Large intestine (tissue), 3 donors: ENCODE measurements at regions not wholly inside any gene's neighbourhood (a gene's known extent, or its start where the extent isn't known, plus 50 kb on each side); places are given as distances from the start of the nearest gene placed in this dataset.
A peak's percentile ranks its signal among the peaks of the same experiment; 100 is the strongest.
"Not testable (repeated sequence)": the region's sequence is repeated elsewhere in the genome, so short reads cannot be mapped to it uniquely, and the experiment has no call there.

ENCODE experiments used
- DNase-seq, 2 donors: peaks; one replicate each; pipeline versions ENCODE4 v3.0.0 to v3.0.0-alpha.2; 2013
- H3K27ac ChIP-seq: one replicate; pipeline ENCODE4 v1.5.1; 2013; ENCODE audit warnings: low read length
- H3K27me3 ChIP-seq: 2 replicates; pipeline ENCODE4 v1.6.1; 2013; ENCODE audit warnings: low read length; ENCODE audit not compliant: control insufficient read depth, insufficient read depth
- H3K36me3 ChIP-seq: 2 replicates; pipeline ENCODE4 v1.6.1; 2013; ENCODE audit warnings: low read length; ENCODE audit not compliant: control insufficient read depth, insufficient read depth
- H3K4me1 ChIP-seq: one replicate; pipeline ENCODE4 v1.6.1; 2013; ENCODE audit warnings: low read length; ENCODE audit not compliant: control insufficient read depth, insufficient read depth
- H3K4me3 ChIP-seq: one replicate; pipeline ENCODE4 v1.5.1; 2013; ENCODE audit warnings: low read length
- H3K9me3 ChIP-seq: one replicate; pipeline ENCODE4 v1.6.1; 2013; ENCODE audit warnings: mild to moderate bottlenecking, low read depth, low read length, moderate library complexity; ENCODE audit not compliant: control insufficient read depth
- WGBS: methylation state at CpG from one replicate; pipeline ENCODE4 v1.1.5; 2013; ENCODE audit warnings: low lambda C conversion rate; ENCODE audit not compliant: insufficient coverage; 5-methylcytosine and 5-hydroxymethylcytosine counted together

- no peak overlapping the region for H3K4me3 ChIP-seq
- no peaks in the 10 kb centered on the region for H3K9me3 ChIP-seq
- no peaks in the 10 kb centered on the region for H3K27me3 ChIP-seq
- DNase-seq: no peak
- H3K4me1 ChIP-seq: no peaks in the 10 kb centered on the region
- H3K36me3 ChIP-seq: no peaks in the 10 kb centered on the region
- no CpG with 5 or more reads among the region's 7 CpGs for WGBS
- no peak overlapping the region for H3K27ac ChIP-seq
These were observed 192.6 kb upstream of the IRX4 start for GRCh38 chr5:2075365-2075764.

DNA sequence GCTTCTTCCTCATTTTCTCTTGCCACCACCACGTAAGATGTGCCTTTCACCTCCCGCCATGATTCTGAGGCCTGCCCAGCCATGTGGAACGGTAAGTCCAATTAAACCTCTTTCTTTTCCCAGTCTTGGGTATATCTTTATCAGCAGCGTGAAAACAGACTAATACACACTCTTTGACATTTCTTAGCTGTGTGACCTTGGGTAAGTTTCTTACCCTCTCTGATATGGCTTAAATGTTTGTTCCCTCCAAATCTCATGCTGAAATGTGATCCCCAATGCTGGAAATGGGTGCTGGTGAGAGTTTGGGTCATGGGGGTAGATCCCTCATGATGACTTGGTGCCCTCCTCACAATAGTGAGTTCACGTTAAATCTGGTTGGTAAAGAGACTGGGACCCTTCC lies 188.8 kb upstream of the IRX4 start:
- Histone ChIP-seq H3K27me3 (no peaks in the 10 kb centered on the region), H3K4me3 (no peak overlapping the region), H3K36me3 (no peaks in the 10 kb centered on the region), H3K9me3 (no peaks in the 10 kb centered on the region), H3K27ac (no peak overlapping the region), H3K4me1 (no peaks in the 10 kb centered on the region)
- no peak for DNase-seq
- 80% methylated on average over 1 of the region's 5 CpGs for WGBS

DNA sequence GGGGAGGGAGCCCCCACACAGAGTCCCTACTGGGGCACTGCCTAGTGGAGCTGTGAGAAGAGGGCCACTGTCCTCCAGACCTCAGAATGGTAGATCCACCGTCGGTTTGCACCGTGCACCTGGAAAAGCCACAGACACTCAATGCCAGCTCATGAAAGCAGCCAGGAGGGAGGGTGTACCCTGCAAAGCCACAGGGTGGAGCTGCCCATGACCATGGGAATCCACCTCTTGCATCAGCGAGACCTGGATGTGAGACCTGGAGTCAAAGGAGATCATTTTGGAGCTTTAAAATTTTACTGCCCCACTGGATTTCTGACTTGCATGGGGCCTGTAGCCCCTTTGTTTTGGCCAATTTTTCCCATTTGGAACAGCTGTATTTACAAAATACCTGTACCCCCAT lies 188.1 kb upstream of the IRX4 start:
- not testable (repeated sequence) for H3K27ac ChIP-seq, H3K4me3 ChIP-seq, H3K4me1 ChIP-seq, H3K9me3 ChIP-seq, DNase-seq, H3K36me3 ChIP-seq, H3K27me3 ChIP-seq
- no CpG with 5 or more reads among the region's 4 CpGs for WGBS

DNA sequence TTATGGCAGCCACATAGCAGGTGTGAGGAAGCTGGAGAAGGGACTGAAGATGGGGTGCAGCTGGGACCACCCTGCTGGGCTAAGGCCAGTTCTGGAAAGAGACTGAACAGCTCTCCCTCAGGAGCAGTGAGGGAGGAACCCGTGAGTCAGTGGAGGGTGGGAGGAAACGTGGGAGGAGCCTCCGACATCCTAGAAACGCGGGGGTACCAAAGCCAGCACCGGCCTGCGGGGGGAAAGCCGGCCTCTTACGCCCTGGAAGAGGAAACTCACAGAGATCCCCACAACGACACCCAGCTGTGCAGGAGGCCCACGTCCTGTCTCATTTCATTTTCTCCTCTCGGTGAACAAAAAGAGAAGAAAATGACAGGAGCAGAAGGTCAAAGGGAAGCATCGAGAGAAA lies 185.8 kb upstream of the IRX4 start:
- 65% methylated on average over 2 of the region's 13 CpGs for WGBS
- DNase-seq: no peak

GRCh38 chr5:2066373-2066772 lies 183.6 kb upstream of the IRX4 start:
- Histone ChIP-seq H3K9me3 (no peaks in the 10 kb centered on the region), H3K4me1 (no peaks in the 10 kb centered on the region), H3K27ac (no peak overlapping the region), H3K4me3 (no peak overlapping the region), H3K36me3 (no peaks in the 10 kb centered on the region), H3K27me3 (no peaks in the 10 kb centered on the region)
- 60% methylated on average over 1 of the region's 17 CpGs for WGBS
- no peak for DNase-seq

More for the DNA sequence above, 185.8 kb upstream of the IRX4 start:
- Histone ChIP-seq H3K27ac (no peak overlapping the region), H3K9me3 (no peaks in the 10 kb centered on the region), H3K4me1 (no peaks in the 10 kb centered on the region), H3K27me3 (no peaks in the 10 kb centered on the region), H3K4me3 (no peak overlapping the region), H3K36me3 (no peaks in the 10 kb centered on the region)

- not testable (repeated sequence) for DNase-seq, H3K4me1 ChIP-seq, H3K36me3 ChIP-seq, H3K9me3 ChIP-seq, H3K4me3 ChIP-seq, H3K27ac ChIP-seq, H3K27me3 ChIP-seq
- no CpG with 5 or more reads among the region's 2 CpGs for WGBS
These were observed 180.7 kb upstream of the IRX4 start for GRCh38 chr5:2063380-2063779.

- DNase-seq: no peak
- Histone ChIP-seq H3K27me3 (peaks cover 3% of the 10 kb centered on the region), H3K27ac (no peak overlapping the region), H3K9me3 (no peaks in the 10 kb centered on the region), H3K4me3 (no peak overlapping the region), H3K4me1 (no peaks in the 10 kb centered on the region), H3K36me3 (no peaks in the 10 kb centered on the region)
- WGBS: no CpG with 5 or more reads among the region's 13 CpGs
These were observed 170.0 kb upstream of the IRX4 start for GRCh38 chr5:2052687-2053086.

GRCh38 chr5:2049876-2050275 lies 167.2 kb upstream of the IRX4 start:
- Histone ChIP-seq H3K4me1 (no peaks in the 10 kb centered on the region), H3K4me3 (no peak overlapping the region), H3K27me3 (peaks cover 3% of the 10 kb centered on the region), H3K9me3 (no peaks in the 10 kb centered on the region), H3K36me3 (no peaks in the 10 kb centered on the region), H3K27ac (no peak overlapping the region)
- WGBS: no CpG with 5 or more reads among the region's 2 CpGs
- peak in 1 of 2 donors; percentile 6 for DNase-seq

GRCh38 chr5:2048664-2049063 lies 165.9 kb upstream of the IRX4 start:
- no peaks in the 10 kb centered on the region for H3K9me3 ChIP-seq
- peaks cover 3% of the 10 kb centered on the region for H3K27me3 ChIP-seq
- DNase-seq: no peak
- no peak overlapping the region for H3K4me3 ChIP-seq
- H3K27ac ChIP-seq: no peak overlapping the region
- WGBS: 86% methylated on average over 1 of the region's 9 CpGs
- H3K4me1 ChIP-seq: no peaks in the 10 kb centered on the region
- H3K36me3 ChIP-seq: no peaks in the 10 kb centered on the region

- Histone ChIP-seq H3K4me1 (no peaks in the 10 kb centered on the region), H3K36me3 (no peaks in the 10 kb centered on the region), H3K4me3 (no peak overlapping the region), H3K27ac (no peak overlapping the region), H3K27me3 (peaks cover 3% of the 10 kb centered on the region), H3K9me3 (no peaks in the 10 kb centered on the region)
- no peak for DNase-seq
- WGBS: 100% methylated on average over 1 of the region's 10 CpGs
These were observed 164.7 kb upstream of the IRX4 start for GRCh38 chr5:2047341-2047927.

DNA sequence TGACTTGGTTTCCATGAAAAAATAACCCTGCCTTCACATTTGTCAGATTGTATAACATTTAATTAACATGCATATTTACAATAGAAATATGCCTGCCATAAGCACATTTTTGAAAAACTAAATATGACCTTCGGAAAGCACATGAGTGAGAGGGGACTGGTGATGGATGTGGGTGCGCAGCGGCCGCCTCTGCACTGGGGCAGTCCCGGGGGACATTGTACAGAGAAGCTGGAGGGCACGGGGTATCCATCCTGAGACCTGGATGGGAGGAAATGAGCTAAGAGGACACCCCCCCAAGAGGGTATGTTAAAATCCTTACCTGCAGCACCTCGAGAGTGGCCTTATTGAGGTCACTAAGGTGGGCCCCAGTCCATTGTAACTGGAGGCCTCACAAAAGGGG lies 161.3 kb upstream of the IRX4 start:
- DNase-seq: no peak
- H3K27ac ChIP-seq: no peak overlapping the region
- H3K27me3 ChIP-seq: no peaks in the 10 kb centered on the region
- H3K36me3 ChIP-seq: no peaks in the 10 kb centered on the region
- H3K4me3 ChIP-seq: no peak overlapping the region
- WGBS: 100% methylated on average over 1 of the region's 7 CpGs
- no peaks in the 10 kb centered on the region for H3K4me1 ChIP-seq
- no peaks in the 10 kb centered on the region for H3K9me3 ChIP-seq
